ENCODE measurements at regions not wholly inside any gene's neighbourhood (a gene's known extent, or its start where the extent isn't known, plus 50 kb on each side); places are given as distances from the start of the nearest gene placed in this dataset.
"Not testable (repeated sequence)": the region's sequence is repeated elsewhere in the genome, so short reads cannot be mapped to it uniquely, and the experiment has no call there.

GRCh38 chr5:6289239-6289638 is 89.1 kb downstream of the MED10 start:
- no peak for TF ChIP-seq CTCF (IDR thresholded peaks at IDR 0.05; ENCODE audit: control insufficient read depth, insufficient read depth, low read depth, low read length, missing control alignments)
- H3K4me3 ChIP-seq (ENCODE audit: control insufficient read depth, low read depth, low read length), result no peak overlapping the region
- no peak for DNase-seq (ENCODE audit: low read depth)

- TF ChIP-seq CTCF (IDR thresholded peaks at IDR 0.05; ENCODE audit: control insufficient read depth, insufficient read depth, low read depth, low read length, missing control alignments), result no peak
- no peak for DNase-seq (ENCODE audit: low read depth)
- no peak overlapping the region for H3K4me3 ChIP-seq (ENCODE audit: control insufficient read depth, low read depth, low read length)
Observed at GRCh38 chr5:6287176-6287575, 91.2 kb downstream of the MED10 start.

- DNase-seq (ENCODE audit: low read depth), result no peak
- TF ChIP-seq CTCF (IDR thresholded peaks at IDR 0.05; ENCODE audit: control insufficient read depth, insufficient read depth, low read depth, low read length, missing control alignments), result no peak
- H3K4me3 ChIP-seq (ENCODE audit: control insufficient read depth, low read depth, low read length), result no peak overlapping the region
Observed at GRCh38 chr5:6286404-6286803, 91.9 kb downstream of the MED10 start.

- DNase-seq (ENCODE audit: low read depth); H3K4me3 ChIP-seq (ENCODE audit: control insufficient read depth, low read depth, low read length): not testable (repeated sequence)
Observed at GRCh38 chr5:6284491-6284890, 93.9 kb downstream of the MED10 start.

GRCh38 chr5:6282352-6282751 is 96.0 kb downstream of the MED10 start:
- TF ChIP-seq CTCF (IDR thresholded peaks at IDR 0.05; ENCODE audit: control insufficient read depth, insufficient read depth, low read depth, low read length, missing control alignments), result no peak
- DNase-seq (ENCODE audit: low read depth), result no peak
- H3K4me3 ChIP-seq (ENCODE audit: control insufficient read depth, low read depth, low read length), result no peak overlapping the region

GRCh38 chr5:6281818-6282217 is 96.5 kb downstream of the MED10 start:
- DNase-seq (ENCODE audit: low read depth), result no peak
- no peak for TF ChIP-seq CTCF (IDR thresholded peaks at IDR 0.05; ENCODE audit: control insufficient read depth, insufficient read depth, low read depth, low read length, missing control alignments)
- no peak overlapping the region for H3K4me3 ChIP-seq (ENCODE audit: control insufficient read depth, low read depth, low read length)

- no peak overlapping the region for H3K4me3 ChIP-seq (ENCODE audit: control insufficient read depth, low read depth, low read length)
- DNase-seq (ENCODE audit: low read depth), result no peak
- TF ChIP-seq CTCF (IDR thresholded peaks at IDR 0.05; ENCODE audit: control insufficient read depth, insufficient read depth, low read depth, low read length, missing control alignments), result no peak
Observed at GRCh38 chr5:6280425-6281100, 97.8 kb downstream of the MED10 start.

All from AG09309 (cell line).